ENCODE measurements at regions not wholly inside any gene's neighbourhood (a gene's known extent, or its start where the extent isn't known, plus 50 kb on each side); places are given as distances from the start of the nearest gene placed in this dataset.

DNA sequence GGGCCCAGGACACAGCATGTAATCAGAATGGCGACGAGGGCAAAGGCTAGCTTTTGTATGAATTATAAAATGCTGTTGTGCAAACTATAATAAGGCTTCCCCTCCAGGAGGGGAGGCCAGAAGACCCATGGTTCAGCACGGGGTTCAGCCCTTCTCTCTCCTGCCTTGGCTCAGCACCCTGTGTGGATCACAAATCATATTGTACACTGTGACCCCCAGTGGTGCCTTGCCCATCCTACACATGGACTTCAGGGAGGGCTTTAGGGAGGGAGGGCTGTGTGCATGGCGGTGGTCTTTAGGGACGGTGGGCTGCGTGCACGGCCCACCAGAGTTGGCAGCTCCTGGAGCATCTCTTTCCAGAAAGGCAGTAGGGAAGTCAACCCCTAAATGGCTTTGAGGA lies 120.8 kb upstream of the TNR start:
- peaks cover 7% of the 10 kb centered on the region for H3K4me1 ChIP-seq (ENCODE audit: control insufficient read depth, insufficient read depth, low read length)

DNA sequence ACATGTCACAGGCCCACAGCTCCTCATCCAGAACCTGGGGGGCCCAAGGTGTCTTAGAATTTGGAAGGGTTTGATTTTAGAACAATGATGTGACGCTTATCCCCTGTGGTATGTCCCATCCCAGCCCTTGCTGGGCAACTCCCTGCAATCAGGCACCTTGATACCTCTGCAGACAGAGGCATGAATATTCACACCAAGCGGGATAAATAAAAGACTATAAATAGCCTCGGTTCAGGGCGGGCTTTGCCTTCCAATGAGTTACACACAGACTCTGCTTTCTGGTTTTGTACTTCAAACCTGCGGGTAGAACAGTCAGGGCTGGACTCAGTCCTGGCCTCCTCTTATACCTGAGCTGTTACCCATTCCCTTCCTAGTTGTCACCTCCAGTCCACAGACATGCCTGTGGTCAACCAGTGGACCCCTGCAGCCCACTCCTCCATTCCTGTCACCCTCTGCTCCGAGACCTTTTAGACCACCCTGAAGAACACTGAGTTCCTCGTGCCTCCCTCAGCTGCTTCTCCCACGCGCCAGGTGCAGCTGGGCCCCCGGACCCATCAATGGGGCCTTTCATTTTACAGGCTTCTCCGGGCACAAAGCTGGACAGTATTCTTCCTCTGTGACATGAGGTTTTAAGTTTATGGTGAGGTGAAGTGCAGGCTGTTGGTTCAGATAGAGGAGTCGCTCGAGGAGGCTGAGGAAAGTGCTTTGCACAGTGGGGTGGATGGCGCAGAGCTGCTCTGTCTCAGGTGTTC lies 120.1 kb upstream of the TNR start:
- peaks cover 7% of the 10 kb centered on the region for H3K4me1 ChIP-seq (ENCODE audit: control insufficient read depth, insufficient read depth, low read length)
- Mint-ChIP-seq H3K27ac (no peak overlapping the region), H3K9me3 (no peaks in the 10 kb centered on the region)

More for the DNA sequence above, 120.8 kb upstream of the TNR start:
- Histone ChIP-seq H3K4me3 (ENCODE audit: low read length) (no peak overlapping the region), H3K36me3 (ENCODE audit: control insufficient read depth, insufficient read depth, low read length) (no peaks in the 10 kb centered on the region), H3K27ac (ENCODE audit: low read depth, low read length) (no peak overlapping the region), H3K27me3 (ENCODE audit: control insufficient read depth, insufficient read depth, low read length, poor library complexity, severe bottlenecking) (no peaks in the 10 kb centered on the region), H3K9ac (ENCODE audit: extremely low read depth, low read length, poor library complexity, severe bottlenecking) (no peak overlapping the region), H3K9me3 (ENCODE audit: control insufficient read depth, low read length) (no peaks in the 10 kb centered on the region)
- DNase-seq = no peak
- Mint-ChIP-seq H3K4me1 (peaks cover 41% of the 10 kb centered on the region), H3K27ac (no peak overlapping the region), H3K36me3 (ENCODE audit: low read depth) (no peaks in the 10 kb centered on the region), H3K27me3 (ENCODE audit: insufficient read depth) (peaks cover 13% of the 10 kb centered on the region), H3K4me3 (no peak overlapping the region), H3K9me3 (no peaks in the 10 kb centered on the region)
- 90 to 93% methylated on average over 2 to 7 of the region's 7 CpGs for WGBS, 2 experiments (ENCODE audit: insufficient coverage in 1 of 2, insufficient read length in 1 of 2)
- TF ChIP-seq, protein P1, sequence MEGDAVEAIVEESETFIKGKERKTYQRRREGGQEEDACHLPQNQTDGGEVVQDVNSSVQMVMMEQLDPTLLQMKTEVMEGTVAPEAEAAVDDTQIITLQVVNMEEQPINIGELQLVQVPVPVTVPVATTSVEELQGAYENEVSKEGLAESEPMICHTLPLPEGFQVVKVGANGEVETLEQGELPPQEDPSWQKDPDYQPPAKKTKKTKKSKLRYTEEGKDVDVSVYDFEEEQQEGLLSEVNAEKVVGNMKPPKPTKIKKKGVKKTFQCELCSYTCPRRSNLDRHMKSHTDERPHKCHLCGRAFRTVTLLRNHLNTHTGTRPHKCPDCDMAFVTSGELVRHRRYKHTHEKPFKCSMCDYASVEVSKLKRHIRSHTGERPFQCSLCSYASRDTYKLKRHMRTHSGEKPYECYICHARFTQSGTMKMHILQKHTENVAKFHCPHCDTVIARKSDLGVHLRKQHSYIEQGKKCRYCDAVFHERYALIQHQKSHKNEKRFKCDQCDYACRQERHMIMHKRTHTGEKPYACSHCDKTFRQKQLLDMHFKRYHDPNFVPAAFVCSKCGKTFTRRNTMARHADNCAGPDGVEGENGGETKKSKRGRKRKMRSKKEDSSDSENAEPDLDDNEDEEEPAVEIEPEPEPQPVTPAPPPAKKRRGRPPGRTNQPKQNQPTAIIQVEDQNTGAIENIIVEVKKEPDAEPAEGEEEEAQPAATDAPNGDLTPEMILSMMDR (conservative IDR thresholded peaks at IDR 0.05) = no peak

DNA sequence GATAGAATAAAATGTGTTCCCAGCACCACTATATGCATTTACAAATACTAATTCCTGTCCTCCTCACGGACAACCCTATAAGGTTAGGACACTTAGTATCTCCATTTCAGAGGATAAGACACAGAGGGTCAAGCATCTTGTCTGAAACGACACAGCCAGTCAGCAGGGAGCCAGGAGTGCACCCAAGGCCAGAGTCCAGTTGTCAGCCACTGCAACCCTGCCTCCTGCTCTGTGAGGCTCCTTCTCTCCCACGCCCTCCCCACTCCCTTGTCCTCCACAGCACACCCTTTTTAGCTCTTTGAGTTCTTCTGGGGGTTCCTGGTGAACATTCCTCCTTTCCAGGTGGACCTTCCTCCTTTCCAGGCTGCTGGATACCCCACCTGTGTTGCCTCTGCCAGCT lies 119.0 kb upstream of the TNR start:
- H3K4me3 ChIP-seq (ENCODE audit: low read length) = no peak overlapping the region
- H3K36me3 ChIP-seq (ENCODE audit: control insufficient read depth, insufficient read depth, low read length) = no peaks in the 10 kb centered on the region
- H3K9me3 Mint-ChIP-seq = no peaks in the 10 kb centered on the region
- peaks cover 11% of the 10 kb centered on the region for H3K27me3 Mint-ChIP-seq (ENCODE audit: insufficient read depth)
- H3K27ac Mint-ChIP-seq = no peak overlapping the region
- peaks cover 43% of the 10 kb centered on the region for H3K4me1 Mint-ChIP-seq
- no peak overlapping the region for H3K27ac ChIP-seq (ENCODE audit: low read depth, low read length)
- H3K9me3 ChIP-seq (ENCODE audit: control insufficient read depth, low read length) = no peaks in the 10 kb centered on the region
- TF ChIP-seq, protein P1 (conservative IDR thresholded peaks at IDR 0.05) = no peak
- 86 to 88% methylated on average over 2 to 3 of the region's 3 CpGs for WGBS, 2 experiments (ENCODE audit: insufficient coverage in 1 of 2, insufficient read length in 1 of 2)
- no peak overlapping the region for H3K4me3 Mint-ChIP-seq
- H3K36me3 Mint-ChIP-seq (ENCODE audit: low read depth) = no peaks in the 10 kb centered on the region
- no peaks in the 10 kb centered on the region for H3K27me3 ChIP-seq (ENCODE audit: control insufficient read depth, insufficient read depth, low read length, poor library complexity, severe bottlenecking)
- DNase-seq = no peak
- peaks cover 7% of the 10 kb centered on the region for H3K4me1 ChIP-seq (ENCODE audit: control insufficient read depth, insufficient read depth, low read length)
- H3K9ac ChIP-seq (ENCODE audit: extremely low read depth, low read length, poor library complexity, severe bottlenecking) = no peak overlapping the region

More for the DNA sequence above, 120.1 kb upstream of the TNR start:
- Mint-ChIP-seq H3K4me1 (peaks cover 37% of the 10 kb centered on the region), H3K36me3 (ENCODE audit: low read depth) (no peaks in the 10 kb centered on the region), H3K27me3 (ENCODE audit: insufficient read depth) (peaks cover 11% of the 10 kb centered on the region), H3K4me3 (no peak overlapping the region)
- Histone ChIP-seq H3K27ac (ENCODE audit: low read depth, low read length) (no peak overlapping the region), H3K4me3 (ENCODE audit: low read length) (no peak overlapping the region), H3K27me3 (ENCODE audit: control insufficient read depth, insufficient read depth, low read length, poor library complexity, severe bottlenecking) (no peaks in the 10 kb centered on the region), H3K9me3 (ENCODE audit: control insufficient read depth, low read length) (no peaks in the 10 kb centered on the region), H3K9ac (ENCODE audit: extremely low read depth, low read length, poor library complexity, severe bottlenecking) (no peak overlapping the region), H3K36me3 (ENCODE audit: control insufficient read depth, insufficient read depth, low read length) (no peaks in the 10 kb centered on the region)
- WGBS, 2 experiments (ENCODE audit: insufficient coverage in 1 of 2, insufficient read length in 1 of 2) = 84 to 93% methylated on average over 9 to 14 of the region's 14 CpGs
- DNase-seq = peak; percentile 60
- TF ChIP-seq, protein P1 (conservative IDR thresholded peaks at IDR 0.05) = no peak

Data from endodermal cell (in vitro differentiated cells).